HUES48 (cell line): ENCODE measurements at regions not wholly inside any gene's neighbourhood (a gene's known extent, or its start where the extent isn't known, plus 50 kb on each side); places are given as distances from the start of the nearest gene placed in this dataset.

Experiments
- H3K27ac ChIP-seq: one replicate; pipeline ENCODE4 v1.7.0; 2013; ENCODE audit warnings: low read depth, low read length, inconsistent platforms
- H3K27me3 ChIP-seq: 2 replicates; pipeline ENCODE4 v1.6.1; 2013; ENCODE audit warnings: mild to moderate bottlenecking, low read length; ENCODE audit not compliant: control insufficient read depth, insufficient read depth
- H3K36me3 ChIP-seq: 2 replicates; pipeline ENCODE4 v1.6.1; 2013; ENCODE audit warnings: low read length; ENCODE audit not compliant: control insufficient read depth, insufficient read depth
- H3K4me1 ChIP-seq: 2 replicates; pipeline ENCODE4 v1.6.1; 2013; ENCODE audit warnings: mild to moderate bottlenecking, low read length; ENCODE audit not compliant: control insufficient read depth, insufficient read depth
- H3K4me3 ChIP-seq: 2 replicates; pipeline ENCODE4 v1.5.1; 2013; ENCODE audit warnings: mild to moderate bottlenecking, low read depth, low read length
- H3K9ac ChIP-seq: 2 replicates; pipeline ENCODE4 v1.6.1; 2013; ENCODE audit warnings: mild to moderate bottlenecking, low read depth, low read length, moderate library complexity
- H3K9me3 ChIP-seq: 2 replicates; pipeline ENCODE4 v1.6.1; 2013; ENCODE audit warnings: low read length; ENCODE audit not compliant: control insufficient read depth, insufficient read depth

DNA sequence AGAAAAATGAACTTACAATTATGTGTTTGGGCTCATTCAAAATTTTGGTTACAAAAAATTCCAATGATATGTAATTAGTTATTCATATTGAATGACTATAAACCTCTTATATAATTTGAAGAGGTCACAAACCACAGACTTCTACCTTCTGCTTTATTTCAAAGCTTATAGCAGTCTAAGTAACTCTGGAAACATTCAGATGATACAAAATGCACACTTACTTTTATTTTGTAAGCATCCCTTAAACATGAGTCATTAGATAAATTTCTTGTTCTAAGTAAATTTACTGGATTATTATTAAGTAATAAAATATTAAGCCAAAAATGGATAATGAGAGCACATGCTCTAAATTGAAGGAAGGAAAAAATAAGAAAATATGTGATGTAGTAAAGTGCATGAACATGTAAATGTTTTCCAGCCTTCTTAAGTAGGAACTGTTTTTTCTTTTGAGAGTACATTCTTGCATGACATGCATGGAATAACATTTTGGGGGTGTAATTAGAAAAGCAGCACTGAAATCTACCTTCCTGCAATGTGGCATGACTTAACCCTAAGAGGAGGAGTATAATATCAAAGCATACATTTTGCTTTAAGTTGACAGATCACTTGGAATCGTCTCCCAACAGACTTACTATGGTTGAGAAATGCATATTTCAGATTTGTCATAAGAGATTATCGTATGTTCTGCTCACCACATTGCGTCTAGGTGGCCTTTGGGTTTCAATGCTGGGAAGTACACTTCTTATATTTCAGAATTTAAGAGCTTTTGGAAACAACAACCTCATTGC, 372.7 kb upstream of the HSF2 start:
- Histone ChIP-seq H3K9ac (no peak overlapping the region), H3K36me3 (no peaks in the 10 kb centered on the region), H3K4me3 (no peak overlapping the region), H3K27me3 (no peaks in the 10 kb centered on the region), H3K9me3 (no peaks in the 10 kb centered on the region), H3K27ac (no peak overlapping the region), H3K4me1 (no peaks in the 10 kb centered on the region)

DNA sequence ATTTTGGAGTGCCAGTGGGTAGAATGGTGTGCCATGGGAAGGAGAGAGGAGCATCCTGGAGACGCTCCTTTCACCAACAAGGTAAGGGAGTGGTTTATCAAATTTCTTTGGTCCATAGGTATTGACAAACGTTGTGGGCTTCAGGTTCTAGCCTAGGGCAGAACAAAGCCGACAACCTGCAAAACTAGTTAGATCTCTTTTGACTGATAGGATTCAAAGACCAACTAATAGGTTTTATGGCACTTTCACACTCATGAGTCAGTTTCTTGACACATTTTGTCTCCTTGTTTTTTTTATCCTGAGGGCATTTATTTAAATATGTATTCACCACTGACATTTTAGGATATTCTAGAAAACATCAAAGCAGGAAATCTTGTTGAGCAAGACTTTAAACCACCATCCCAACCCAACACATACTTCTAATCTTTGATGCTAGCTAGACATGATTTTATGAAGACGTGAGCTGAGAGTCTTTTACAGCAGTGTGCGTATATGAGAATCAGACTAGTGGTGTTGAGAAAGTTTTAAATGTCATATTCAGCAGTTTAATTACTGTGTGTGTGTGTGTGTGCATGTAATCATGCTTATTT, 370.4 kb upstream of the HSF2 start:
- Histone ChIP-seq H3K4me1 (peaks cover 8% of the 10 kb centered on the region), H3K4me3 (no peak overlapping the region), H3K36me3 (no peaks in the 10 kb centered on the region), H3K27me3 (no peaks in the 10 kb centered on the region), H3K9ac (no peak overlapping the region), H3K9me3 (no peaks in the 10 kb centered on the region), H3K27ac (no peak overlapping the region)

DNA sequence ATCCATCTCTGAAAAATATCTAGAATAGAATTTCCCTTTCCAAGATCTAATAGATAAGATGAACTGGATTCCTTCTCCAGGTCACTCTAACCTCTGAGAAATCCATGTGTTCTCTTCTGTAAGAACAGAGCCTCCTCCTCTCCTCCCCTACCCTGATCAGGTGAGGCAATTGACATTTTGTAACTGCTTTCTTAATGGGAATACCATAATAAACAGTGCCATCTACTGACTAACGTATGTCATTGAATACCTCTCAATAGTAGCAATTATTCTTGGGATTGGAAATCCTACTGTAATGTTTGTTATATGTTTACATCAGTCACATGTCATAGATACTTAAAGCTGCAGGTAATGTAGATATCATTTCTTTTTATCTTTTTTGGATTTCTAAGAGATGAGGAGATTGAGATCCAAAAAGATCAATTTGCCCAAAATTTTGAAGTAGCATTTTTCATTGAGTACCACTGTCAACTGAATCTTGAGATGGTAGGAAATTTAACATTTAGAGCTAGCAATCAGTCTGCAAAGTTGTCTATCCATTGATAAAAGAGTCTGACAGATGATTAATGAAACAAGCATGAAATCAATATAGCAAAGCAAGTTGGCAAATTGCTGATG, 365.8 kb upstream of the HSF2 start:
- no peaks in the 10 kb centered on the region for H3K9me3 ChIP-seq
- no peak overlapping the region for H3K9ac ChIP-seq
- no peak overlapping the region for H3K27ac ChIP-seq
- H3K4me1 ChIP-seq: peaks cover 8% of the 10 kb centered on the region
- H3K27me3 ChIP-seq: no peaks in the 10 kb centered on the region
- H3K36me3 ChIP-seq: no peaks in the 10 kb centered on the region
- H3K4me3 ChIP-seq: no peak overlapping the region

DNA sequence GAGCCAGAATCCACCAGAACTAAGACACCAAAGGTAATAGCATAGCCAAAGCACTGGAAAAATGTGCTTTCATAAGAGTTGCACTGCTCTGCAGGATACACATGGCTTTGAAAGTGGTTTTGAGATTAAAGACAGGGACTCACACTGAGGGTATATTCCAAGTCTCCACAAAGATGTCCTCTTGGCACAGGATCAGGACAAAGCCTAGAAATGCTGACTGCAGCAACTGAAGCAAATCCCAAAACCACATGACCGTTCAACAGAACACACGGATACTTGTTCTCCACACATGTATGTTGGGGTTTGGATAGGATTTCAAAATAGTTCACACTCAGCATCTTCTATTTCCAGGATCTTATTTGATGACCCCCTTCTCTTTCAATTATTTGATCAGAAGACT, 364.3 kb upstream of the HSF2 start:
- no peak overlapping the region for H3K4me3 ChIP-seq
- no peaks in the 10 kb centered on the region for H3K36me3 ChIP-seq
- peaks cover 8% of the 10 kb centered on the region for H3K4me1 ChIP-seq
- H3K9me3 ChIP-seq: 0 out of 2 replicates have a peak, but pooled peaks cover 2% of the 10 kb centered on the region
- no peaks in the 10 kb centered on the region for H3K27me3 ChIP-seq
- no peak overlapping the region for H3K9ac ChIP-seq
- no peak overlapping the region for H3K27ac ChIP-seq

DNA sequence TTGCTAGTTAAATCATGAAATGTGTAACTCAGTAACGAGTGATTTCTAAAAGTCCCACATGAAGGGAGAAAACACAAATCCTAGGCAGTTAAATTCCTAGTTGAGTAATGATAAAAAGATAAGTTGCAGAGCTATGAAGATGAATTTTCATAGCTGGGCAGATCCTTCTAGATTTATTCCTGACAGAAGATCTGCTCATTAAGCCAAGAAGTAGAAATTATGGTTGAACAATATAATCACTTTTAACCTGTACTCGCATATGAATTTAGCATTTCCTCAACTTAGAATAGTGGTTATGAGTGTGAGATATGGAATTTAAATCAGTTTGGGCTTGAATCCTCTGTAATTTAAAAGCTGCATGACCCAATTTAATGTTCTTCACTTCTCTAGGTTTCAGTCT, 359.2 kb upstream of the HSF2 start:
- 0 out of 2 replicates have a peak, but pooled peaks cover 2% of the 10 kb centered on the region for H3K9me3 ChIP-seq
- H3K4me3 ChIP-seq: no peak overlapping the region
- no peak overlapping the region for H3K27ac ChIP-seq
- no peak overlapping the region for H3K9ac ChIP-seq
- H3K36me3 ChIP-seq: no peaks in the 10 kb centered on the region
- no peaks in the 10 kb centered on the region for H3K4me1 ChIP-seq
- no peaks in the 10 kb centered on the region for H3K27me3 ChIP-seq

DNA sequence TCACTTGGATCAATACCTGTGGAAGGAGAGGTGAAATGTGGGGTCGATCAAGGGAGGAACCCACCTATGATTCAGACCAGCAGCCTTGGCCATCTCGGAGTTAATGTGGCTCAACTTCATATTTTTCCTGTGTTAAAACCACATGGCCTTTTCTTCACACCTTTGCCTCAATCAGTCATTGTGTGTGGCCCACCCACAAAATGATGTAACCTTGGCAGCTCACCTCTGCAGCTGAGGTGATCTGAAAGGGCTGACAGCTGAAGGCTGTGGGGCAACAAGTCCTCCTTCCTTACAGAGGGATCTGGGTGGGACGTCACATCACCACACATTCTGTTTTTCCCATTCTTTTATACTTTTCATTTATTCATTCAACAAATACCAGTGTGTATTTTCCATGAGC, 357.1 kb upstream of the HSF2 start:
- Histone ChIP-seq H3K36me3 (no peaks in the 10 kb centered on the region), H3K9ac (no peak overlapping the region), H3K4me1 (no peaks in the 10 kb centered on the region), H3K27me3 (no peaks in the 10 kb centered on the region), H3K4me3 (no peak overlapping the region), H3K27ac (no peak overlapping the region), H3K9me3 (0 out of 2 replicates have a peak, but pooled peaks cover 2% of the 10 kb centered on the region)

DNA sequence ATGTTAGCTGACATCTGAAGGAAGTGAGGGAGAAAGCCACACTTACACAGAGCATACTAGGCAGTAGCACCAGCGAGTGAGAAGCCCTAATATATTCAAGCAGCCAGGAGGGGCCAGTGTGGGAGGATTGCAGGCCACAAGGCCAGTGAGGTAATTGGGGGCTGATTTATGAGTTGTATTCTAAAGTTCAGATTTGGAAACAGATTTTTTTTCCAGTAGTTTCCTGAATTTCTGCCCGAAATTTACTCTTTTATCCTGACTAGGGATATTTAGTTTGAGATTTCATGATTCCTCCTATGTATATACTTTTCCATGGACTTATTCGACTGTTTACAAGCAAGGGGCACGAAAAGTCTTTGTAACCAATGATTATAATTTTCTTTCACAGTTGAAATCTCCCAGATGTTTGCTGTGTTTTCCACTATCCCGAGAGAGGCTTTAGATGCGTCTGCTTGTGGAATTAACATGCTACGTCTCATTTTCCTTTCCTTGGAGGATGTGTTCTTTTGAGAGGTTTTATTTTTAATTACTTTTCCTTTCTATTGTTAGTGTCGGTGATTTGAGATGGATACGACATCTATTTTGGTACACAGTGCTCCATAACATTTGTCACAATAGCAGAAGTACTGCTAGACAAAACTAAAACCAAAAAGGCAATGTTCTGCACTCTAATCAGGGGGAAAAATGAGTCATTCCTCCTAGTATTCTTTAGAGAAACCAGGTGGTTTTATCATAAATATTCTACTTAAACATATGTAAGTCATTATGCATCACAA, 356.3 kb upstream of the HSF2 start:
- H3K27ac ChIP-seq: no peak overlapping the region
- H3K4me1 ChIP-seq: no peaks in the 10 kb centered on the region
- H3K4me3 ChIP-seq: no peak overlapping the region
- H3K9ac ChIP-seq: no peak overlapping the region
- H3K9me3 ChIP-seq: 0 out of 2 replicates have a peak, but pooled peaks cover 2% of the 10 kb centered on the region
- H3K36me3 ChIP-seq: no peaks in the 10 kb centered on the region
- no peaks in the 10 kb centered on the region for H3K27me3 ChIP-seq

DNA sequence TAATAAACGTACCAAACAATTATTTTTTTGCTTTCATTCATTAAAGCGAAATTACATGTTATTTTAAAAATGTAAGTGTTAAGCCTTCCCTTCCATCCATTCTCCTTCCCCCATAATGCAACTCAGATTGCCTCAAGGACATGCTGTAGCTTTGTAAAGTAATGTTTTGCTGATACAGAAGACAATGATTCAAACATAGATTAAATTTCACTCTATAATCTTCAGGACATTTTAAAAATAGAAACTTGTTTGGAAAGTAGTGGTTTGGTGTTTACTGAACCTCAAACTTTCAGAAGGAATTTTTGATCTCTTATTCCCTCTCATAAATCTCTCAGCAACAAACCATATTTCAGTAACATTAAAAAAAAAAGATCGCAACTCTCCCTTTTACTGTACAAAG, 350.9 kb upstream of the HSF2 start:
- Histone ChIP-seq H3K4me1 (peaks cover 4% of the 10 kb centered on the region; the same call in 1 of the 2 replicates), H3K27me3 (no peaks in the 10 kb centered on the region), H3K4me3 (no peak overlapping the region), H3K36me3 (no peaks in the 10 kb centered on the region), H3K27ac (no peak overlapping the region), H3K9ac (no peak overlapping the region), H3K9me3 (no peaks in the 10 kb centered on the region)

DNA sequence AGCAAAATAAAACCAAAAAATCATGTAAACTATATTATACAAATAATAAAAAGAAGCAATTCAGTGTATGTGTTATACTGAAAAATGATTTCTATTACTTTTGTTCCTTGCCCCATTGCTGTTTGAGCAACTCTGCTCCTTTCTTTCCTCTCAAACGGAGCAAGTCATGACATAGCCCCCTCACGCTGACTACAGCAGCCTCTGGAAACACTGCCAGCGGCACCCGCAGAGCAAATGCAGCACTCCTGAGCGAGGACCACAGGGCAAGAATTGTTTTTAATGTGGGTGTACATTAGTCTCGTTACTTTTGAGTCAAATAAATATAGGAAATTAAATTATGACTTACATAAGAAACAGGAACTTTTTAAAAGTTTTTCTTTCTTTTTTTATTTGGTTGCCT, 350.1 kb upstream of the HSF2 start:
- H3K4me1 ChIP-seq: peaks cover 4% of the 10 kb centered on the region; the same call in 1 of the 2 replicates
- H3K36me3 ChIP-seq: no peaks in the 10 kb centered on the region
- no peak overlapping the region for H3K9ac ChIP-seq
- H3K9me3 ChIP-seq: no peaks in the 10 kb centered on the region
- H3K27me3 ChIP-seq: no peaks in the 10 kb centered on the region
- H3K4me3 ChIP-seq: no peak overlapping the region
- no peak overlapping the region for H3K27ac ChIP-seq

DNA sequence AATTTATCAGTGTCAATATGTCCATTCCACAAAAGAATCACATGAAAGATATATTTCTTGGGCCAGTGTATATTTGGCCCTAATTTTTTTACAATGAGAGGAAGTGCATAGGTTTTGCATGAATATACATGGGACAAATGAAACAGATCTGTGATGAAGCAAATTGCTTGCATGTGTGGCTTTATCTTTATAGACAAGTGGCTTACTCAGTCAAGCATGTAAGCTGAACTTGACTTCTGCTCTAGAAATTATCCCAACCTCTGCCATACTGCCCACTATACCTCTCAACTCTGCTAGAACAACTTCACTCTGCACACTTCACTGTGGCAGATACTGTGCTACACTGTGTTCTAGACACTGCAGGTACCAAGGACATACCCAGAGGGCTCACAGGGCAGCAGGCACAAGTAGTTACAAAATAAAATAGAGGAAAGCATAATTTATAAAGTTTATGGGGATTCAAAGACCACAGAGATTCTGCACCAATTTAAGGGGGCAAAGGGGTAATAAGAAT, 349.2 kb upstream of the HSF2 start:
- no peaks in the 10 kb centered on the region for H3K36me3 ChIP-seq
- no peaks in the 10 kb centered on the region for H3K9me3 ChIP-seq
- no peak overlapping the region for H3K9ac ChIP-seq
- no peak overlapping the region for H3K4me3 ChIP-seq
- no peak overlapping the region for H3K27ac ChIP-seq
- H3K27me3 ChIP-seq: no peaks in the 10 kb centered on the region
- H3K4me1 ChIP-seq: peaks cover 4% of the 10 kb centered on the region; the same call in 1 of the 2 replicates
